Nephron (organoid): ENCODE measurements at regions not wholly inside any gene's neighbourhood (a gene's known extent, or its start where the extent isn't known, plus 50 kb on each side); places are given as distances from the start of the nearest gene placed in this dataset.

Experiments used
- H3K27ac Mint-ChIP-seq, 3 experiments: 2 replicates each; pipeline ENCODE4 v1.8.0; 2020; ENCODE audit warnings: mixed read lengths in 3 of 3, mild to moderate bottlenecking in 2 of 3, moderate library complexity in 1 of 3
- H3K27me3 Mint-ChIP-seq: 2 replicates; pipeline ENCODE4 v1.8.0; 2021; ENCODE audit warnings: low read depth, mild to moderate bottlenecking, moderate library complexity, mixed read lengths
- H3K36me3 Mint-ChIP-seq: 2 replicates; pipeline ENCODE4 v1.8.0; 2020; ENCODE audit warnings: low read depth, mixed read lengths
- H3K4me1 Mint-ChIP-seq: 2 replicates; pipeline ENCODE4 v1.8.0; 2020; ENCODE audit warnings: mixed read lengths
- H3K4me3 Mint-ChIP-seq, 3 experiments: 2 replicates each; pipeline ENCODE4 v1.8.0; 2020; ENCODE audit warnings: mild to moderate bottlenecking in 3 of 3, mixed read lengths in 3 of 3, moderate library complexity in 2 of 3
- H3K9me3 Mint-ChIP-seq: 2 replicates; pipeline ENCODE4 v1.8.0; 2020; ENCODE audit warnings: mixed read lengths
- TF ChIP-seq, protein P1 (sequence below), 3 experiments: fragments of 200-600 bp; sonication (generic); IDR thresholded peaks; one replicate each; pipeline ENCODE4 v1.5.0; 2021; ENCODE audit warnings: antibody characterized with exemption in 3 of 3; ENCODE audit not compliant: unreplicated experiment in 3 of 3

DNA sequence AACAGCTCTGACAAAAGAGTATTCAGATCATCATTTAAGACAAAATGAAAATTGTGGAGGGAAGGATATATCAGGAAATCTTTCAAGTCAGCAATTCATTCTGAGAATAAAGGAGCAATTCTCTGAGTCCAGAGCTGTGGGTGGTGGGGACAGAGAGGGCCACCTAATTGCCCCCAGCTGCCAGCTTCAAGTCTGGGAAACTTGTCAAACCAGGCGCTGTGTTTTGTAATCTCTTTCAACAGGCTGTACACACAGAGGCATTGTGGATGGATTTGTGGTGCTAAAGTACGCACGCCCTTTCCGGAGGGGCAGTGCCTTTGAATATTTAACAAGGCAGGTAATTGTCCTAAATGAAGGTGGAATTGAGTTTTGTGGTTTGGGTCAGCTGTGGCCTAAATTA is 591.1 kb upstream of the BOD1L1 start:
- TF ChIP-seq, protein P1, sequence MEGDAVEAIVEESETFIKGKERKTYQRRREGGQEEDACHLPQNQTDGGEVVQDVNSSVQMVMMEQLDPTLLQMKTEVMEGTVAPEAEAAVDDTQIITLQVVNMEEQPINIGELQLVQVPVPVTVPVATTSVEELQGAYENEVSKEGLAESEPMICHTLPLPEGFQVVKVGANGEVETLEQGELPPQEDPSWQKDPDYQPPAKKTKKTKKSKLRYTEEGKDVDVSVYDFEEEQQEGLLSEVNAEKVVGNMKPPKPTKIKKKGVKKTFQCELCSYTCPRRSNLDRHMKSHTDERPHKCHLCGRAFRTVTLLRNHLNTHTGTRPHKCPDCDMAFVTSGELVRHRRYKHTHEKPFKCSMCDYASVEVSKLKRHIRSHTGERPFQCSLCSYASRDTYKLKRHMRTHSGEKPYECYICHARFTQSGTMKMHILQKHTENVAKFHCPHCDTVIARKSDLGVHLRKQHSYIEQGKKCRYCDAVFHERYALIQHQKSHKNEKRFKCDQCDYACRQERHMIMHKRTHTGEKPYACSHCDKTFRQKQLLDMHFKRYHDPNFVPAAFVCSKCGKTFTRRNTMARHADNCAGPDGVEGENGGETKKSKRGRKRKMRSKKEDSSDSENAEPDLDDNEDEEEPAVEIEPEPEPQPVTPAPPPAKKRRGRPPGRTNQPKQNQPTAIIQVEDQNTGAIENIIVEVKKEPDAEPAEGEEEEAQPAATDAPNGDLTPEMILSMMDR (IDR thresholded peaks at IDR 0.05; ENCODE audit: unreplicated experiment in 3 of 3) = no peak
- H3K36me3 Mint-ChIP-seq = no peaks in the 10 kb centered on the region
- H3K4me3 Mint-ChIP-seq = no peak overlapping the region
- H3K27ac Mint-ChIP-seq = no peak overlapping the region
- H3K27me3 Mint-ChIP-seq = no peaks in the 10 kb centered on the region
- no peaks in the 10 kb centered on the region for H3K4me1 Mint-ChIP-seq
- peaks cover 5% of the 10 kb centered on the region for H3K9me3 Mint-ChIP-seq

DNA sequence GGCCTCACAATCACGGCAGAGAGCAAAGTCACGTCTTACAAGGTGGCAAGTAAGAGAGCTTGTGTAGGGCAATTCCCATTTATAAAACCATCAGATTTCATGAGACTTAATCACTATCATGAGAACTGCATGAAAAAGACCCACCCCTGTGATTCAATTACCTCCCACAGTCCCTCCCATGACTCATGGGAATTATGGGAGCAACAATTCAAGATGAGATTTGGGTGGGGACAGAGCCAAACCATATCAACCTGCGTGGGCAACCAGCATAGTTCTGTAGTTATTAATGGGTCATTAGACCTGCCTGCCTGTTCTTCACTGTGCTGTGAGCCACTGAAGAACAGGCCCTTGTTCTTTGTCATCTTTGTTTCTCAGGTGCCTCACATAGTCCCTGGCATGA is 593.7 kb upstream of the BOD1L1 start:
- Mint-ChIP-seq H3K27ac (no peak overlapping the region), H3K4me3 (no peak overlapping the region), H3K9me3 (peaks cover 2% of the 10 kb centered on the region), H3K4me1 (no peaks in the 10 kb centered on the region), H3K27me3 (no peaks in the 10 kb centered on the region), H3K36me3 (no peaks in the 10 kb centered on the region)
- TF ChIP-seq, protein P1 (IDR thresholded peaks at IDR 0.05; ENCODE audit: unreplicated experiment in 3 of 3) = no peak

DNA sequence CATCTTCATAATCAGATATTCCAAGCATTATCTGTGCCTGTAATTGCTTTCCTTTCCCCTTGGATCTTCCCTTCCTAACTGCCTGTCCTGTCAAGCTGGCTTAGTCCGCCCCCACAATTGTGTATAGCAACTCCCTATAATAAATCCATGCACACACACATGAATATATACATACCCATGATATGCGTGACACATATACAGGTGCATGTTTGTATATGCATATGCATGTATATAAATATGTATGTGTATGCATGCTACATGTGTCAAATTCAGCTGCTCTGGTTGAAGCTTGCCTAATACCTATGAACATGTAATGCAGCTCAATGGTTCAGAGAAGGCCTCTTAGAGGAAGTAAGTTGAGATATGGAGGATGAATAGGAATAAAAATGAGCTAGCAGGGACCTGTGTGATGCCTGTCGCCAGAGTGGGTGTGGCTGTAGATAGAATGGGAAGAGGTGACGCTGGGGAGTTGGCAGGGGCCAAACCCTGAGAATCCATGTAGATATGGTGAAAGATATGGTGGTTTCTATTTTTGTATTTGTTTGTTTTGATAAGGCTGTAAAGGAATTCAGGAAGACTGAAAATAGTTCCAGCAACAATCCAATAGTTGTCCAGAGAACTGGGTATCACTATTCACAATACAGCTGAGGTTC is 595.0 kb upstream of the BOD1L1 start:
- no peaks in the 10 kb centered on the region for H3K27me3 Mint-ChIP-seq
- no peak overlapping the region for H3K27ac Mint-ChIP-seq
- TF ChIP-seq, protein P1 (IDR thresholded peaks at IDR 0.05; ENCODE audit: unreplicated experiment in 3 of 3) = no peak
- H3K4me1 Mint-ChIP-seq = no peaks in the 10 kb centered on the region
- H3K36me3 Mint-ChIP-seq = no peaks in the 10 kb centered on the region
- no peak overlapping the region for H3K4me3 Mint-ChIP-seq
- peaks cover 2% of the 10 kb centered on the region for H3K9me3 Mint-ChIP-seq

DNA sequence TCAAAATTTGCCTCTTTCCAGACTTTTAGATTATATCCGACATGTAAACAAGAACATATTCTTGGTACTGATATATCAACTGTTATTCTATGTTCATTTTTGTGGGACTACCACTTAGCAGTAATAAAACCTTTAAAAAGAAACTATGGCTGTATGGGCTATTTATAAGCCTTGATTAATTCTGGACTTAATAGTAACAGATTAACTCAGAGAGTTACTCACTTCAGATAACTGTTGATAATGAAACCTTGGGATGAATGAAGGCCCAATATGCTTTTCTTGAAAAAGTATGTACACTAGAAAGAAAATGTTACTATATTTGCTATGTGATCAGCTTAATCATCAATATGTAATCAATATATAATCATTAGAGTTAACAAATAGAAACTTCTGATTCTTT is 595.9 kb upstream of the BOD1L1 start:
- no peaks in the 10 kb centered on the region for H3K4me1 Mint-ChIP-seq
- no peaks in the 10 kb centered on the region for H3K27me3 Mint-ChIP-seq
- TF ChIP-seq, protein P1 (IDR thresholded peaks at IDR 0.05; ENCODE audit: unreplicated experiment in 3 of 3) = no peak
- H3K4me3 Mint-ChIP-seq = no peak overlapping the region
- H3K9me3 Mint-ChIP-seq = no peaks in the 10 kb centered on the region
- H3K36me3 Mint-ChIP-seq = no peaks in the 10 kb centered on the region
- no peak overlapping the region for H3K27ac Mint-ChIP-seq

DNA sequence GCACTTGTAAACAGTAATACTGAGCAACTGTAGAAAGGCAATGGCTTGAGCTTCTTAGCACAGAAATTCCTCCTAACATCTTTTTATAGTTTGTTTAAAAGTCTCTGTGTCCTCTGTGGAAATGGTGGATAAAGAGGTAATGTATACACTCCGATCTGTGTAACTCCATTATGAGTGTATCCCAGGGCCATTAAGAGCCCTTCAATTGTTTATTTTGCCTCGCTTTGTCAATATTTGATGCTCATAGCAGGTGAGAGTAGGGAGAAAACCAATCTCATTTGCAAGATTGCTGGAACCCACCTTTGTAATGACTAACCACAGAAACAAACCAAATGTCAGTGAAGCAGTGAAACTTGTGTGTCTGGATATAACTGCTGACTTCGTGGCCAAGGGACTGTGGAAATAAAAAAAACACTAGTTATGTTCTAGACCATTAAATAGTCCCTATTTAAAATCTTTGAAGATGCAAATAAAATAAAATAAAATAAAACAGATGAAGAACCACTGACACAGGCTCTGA is 598.2 kb upstream of the BOD1L1 start:
- Mint-ChIP-seq H3K27me3 (no peaks in the 10 kb centered on the region), H3K27ac (peak overlapping the region in 1 of 3 experiments; percentile 35), H3K36me3 (no peaks in the 10 kb centered on the region), H3K9me3 (no peaks in the 10 kb centered on the region), H3K4me3 (no peak overlapping the region), H3K4me1 (no peaks in the 10 kb centered on the region)
- TF ChIP-seq, protein P1 (IDR thresholded peaks at IDR 0.05; ENCODE audit: unreplicated experiment in 3 of 3) = no peak

DNA sequence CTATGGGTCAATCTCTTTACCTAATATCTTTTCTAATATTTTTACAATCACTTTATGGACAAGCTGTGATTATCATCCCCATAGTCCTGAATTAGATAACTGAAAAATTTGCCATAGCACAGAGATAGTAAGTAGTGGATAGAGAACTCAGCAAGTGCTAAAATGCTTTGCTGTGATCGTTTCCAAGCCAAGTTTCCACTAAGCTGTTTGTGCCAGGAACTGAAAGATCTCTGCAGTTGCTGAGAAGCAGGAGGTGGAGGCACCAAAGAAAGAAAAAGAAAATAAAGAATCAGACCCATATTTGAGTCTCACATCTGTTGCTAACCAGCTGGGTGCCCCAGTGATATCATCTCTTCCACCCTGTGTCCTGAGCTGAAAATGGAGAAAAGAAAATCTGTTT is 605.6 kb upstream of the BOD1L1 start:
- Mint-ChIP-seq H3K27me3 (no peaks in the 10 kb centered on the region), H3K9me3 (no peaks in the 10 kb centered on the region), H3K4me1 (no peaks in the 10 kb centered on the region), H3K36me3 (no peaks in the 10 kb centered on the region), H3K4me3 (no peak overlapping the region), H3K27ac (no peak overlapping the region)
- TF ChIP-seq, protein P1 (IDR thresholded peaks at IDR 0.05; ENCODE audit: unreplicated experiment in 3 of 3) = no peak
